ENCODE measurements at regions not wholly inside any gene's neighbourhood (a gene's known extent, or its start where the extent isn't known, plus 50 kb on each side); places are given as distances from the start of the nearest gene placed in this dataset.

- TF ChIP-seq POLR2AphosphoS5 (IDR thresholded peaks at IDR 0.05): peak in 3 of 4 donors; percentile 21 to 59 (median 55)
- TF ChIP-seq CTCF (IDR thresholded peaks at IDR 0.05): no peak
- TF ChIP-seq POLR2A (IDR thresholded peaks at IDR 0.05): no peak
- TF ChIP-seq EP300 (IDR thresholded peaks at IDR 0.05): no peak
Observed at GRCh38 chr6:133595111-133595761, 293.7 kb upstream of the TCF21 start.

Measured in sigmoid colon (tissue), 4 donors.